ENCODE measurements at regions not wholly inside any gene's neighbourhood (a gene's known extent, or its start where the extent isn't known, plus 50 kb on each side); places are given as distances from the start of the nearest gene placed in this dataset.
"Not testable (repeated sequence)": the region's sequence is repeated elsewhere in the genome, so short reads cannot be mapped to it uniquely, and the experiment has no call there.

GRCh38 chr4:173651651-173652282 is 121.7 kb upstream of the HAND2 start:
- Histone ChIP-seq H3K9me3 (no peaks in the 10 kb centered on the region), H3K36me3 (no peaks in the 10 kb centered on the region), H3K27me3 (no peaks in the 10 kb centered on the region), H3K27ac (no peak overlapping the region), H3K4me3 (no peak overlapping the region), H3K4me1 (no peaks in the 10 kb centered on the region)
- DNase-seq (no peak), ATAC-seq (ENCODE audit: low FRiP score in 2 of 2) (no peak)
- TF ChIP-seq CTCF (IDR thresholded peaks at IDR 0.05): no peak
- no peak for TF ChIP-seq POLR2AphosphoS5 (IDR thresholded peaks at IDR 0.05)
- no peak for TF ChIP-seq POLR2A (IDR thresholded peaks at IDR 0.05)
- TF ChIP-seq EP300 (IDR thresholded peaks at IDR 0.05): no peak
- 48 to 49% methylated on average over 7 of the region's 7 CpGs for whole genome bisulfite sequencing, 2 donors

- Histone ChIP-seq H3K4me1 (no peaks in the 10 kb centered on the region), H3K27me3 (no peaks in the 10 kb centered on the region), H3K27ac (no peak overlapping the region), H3K36me3 (no peaks in the 10 kb centered on the region), H3K9me3 (no peaks in the 10 kb centered on the region), H3K4me3 (no peak overlapping the region)
- ATAC-seq (ENCODE audit: low FRiP score in 2 of 2) (no peak), DNase-seq (no peak)
- whole genome bisulfite sequencing, 2 donors: 69 to 75% methylated on average over 4 of the region's 4 CpGs
- TF ChIP-seq CTCF (IDR thresholded peaks at IDR 0.05) (no peak), POLR2A (IDR thresholded peaks at IDR 0.05) (no peak), POLR2AphosphoS5 (IDR thresholded peaks at IDR 0.05) (no peak), EP300 (IDR thresholded peaks at IDR 0.05) (no peak)
These were observed 117.9 kb upstream of the HAND2 start for GRCh38 chr4:173647902-173648301.

- no peak for ATAC-seq (ENCODE audit: low FRiP score in 2 of 2)
- Histone ChIP-seq H3K4me1 (no peaks in the 10 kb centered on the region), H3K4me3 (no peak overlapping the region), H3K27me3 (no peaks in the 10 kb centered on the region), H3K36me3 (no peaks in the 10 kb centered on the region), H3K27ac (no peak overlapping the region), H3K9me3 (peaks cover 0 to under 1% (median 0%) of the 10 kb centered on the region in 4 donors)
- DNase-seq: no peak
- TF ChIP-seq CTCF (IDR thresholded peaks at IDR 0.05): no peak
- TF ChIP-seq POLR2A (IDR thresholded peaks at IDR 0.05): no peak
- no peak for TF ChIP-seq POLR2AphosphoS5 (IDR thresholded peaks at IDR 0.05)
- no peak for TF ChIP-seq EP300 (IDR thresholded peaks at IDR 0.05)
- 25 to 26% methylated on average over 3 of the region's 3 CpGs for WGBS, 2 donors
These were observed 112.5 kb upstream of the HAND2 start for GRCh38 chr4:173642509-173642908.

- no peaks in the 10 kb centered on the region for H3K27me3 ChIP-seq
- TF ChIP-seq CTCF (IDR thresholded peaks at IDR 0.05): no peak
- no peak for TF ChIP-seq POLR2AphosphoS5 (IDR thresholded peaks at IDR 0.05)
- no peak for TF ChIP-seq POLR2A (IDR thresholded peaks at IDR 0.05)
- no peak for TF ChIP-seq EP300 (IDR thresholded peaks at IDR 0.05)
- no peak for ATAC-seq (ENCODE audit: low FRiP score in 2 of 2)
- H3K4me1 ChIP-seq: no peaks in the 10 kb centered on the region
- H3K27ac ChIP-seq: no peak overlapping the region
- peaks cover 0 to 26% (median 0%) of the 10 kb centered on the region in 4 donors for H3K9me3 ChIP-seq
- no peak for DNase-seq
- H3K4me3 ChIP-seq: no peak overlapping the region
- no peaks in the 10 kb centered on the region for H3K36me3 ChIP-seq
These were observed 105.4 kb upstream of the HAND2 start for GRCh38 chr4:173635395-173635794.

- Histone ChIP-seq H3K4me3 (no peak overlapping the region), H3K9me3 (peaks cover 3 to 23% (median 11%) of the 10 kb centered on the region in 4 donors), H3K36me3 (no peaks in the 10 kb centered on the region), H3K27me3 (no peaks in the 10 kb centered on the region), H3K4me1 (no peaks in the 10 kb centered on the region), H3K27ac (no peak overlapping the region)
- DNase-seq (no peak), ATAC-seq (ENCODE audit: low FRiP score in 2 of 2) (no peak)
- TF ChIP-seq CTCF (IDR thresholded peaks at IDR 0.05) (no peak), EP300 (IDR thresholded peaks at IDR 0.05) (no peak), POLR2A (IDR thresholded peaks at IDR 0.05) (no peak), POLR2AphosphoS5 (IDR thresholded peaks at IDR 0.05) (no peak)
- WGBS, 2 donors: 66 to 73% methylated on average over 1 of the region's 1 CpG
These were observed 96.2 kb upstream of the HAND2 start for GRCh38 chr4:173626277-173626676.

GRCh38 chr4:173618648-173619047 is 88.6 kb upstream of the HAND2 start:
- not testable (repeated sequence) for H3K27ac ChIP-seq; H3K4me1 ChIP-seq; H3K9me3 ChIP-seq; H3K36me3 ChIP-seq; ATAC-seq (ENCODE audit: low FRiP score in 2 of 2); H3K27me3 ChIP-seq; H3K4me3 ChIP-seq; DNase-seq
- 67 to 70% methylated on average over 1 to 5 of the region's 5 CpGs for WGBS, 2 donors
